ENCODE measurements at regions not wholly inside any gene's neighbourhood (a gene's known extent, or its start where the extent isn't known, plus 50 kb on each side); places are given as distances from the start of the nearest gene placed in this dataset.
A peak's percentile ranks its signal among the peaks of the same experiment; 100 is the strongest.

GRCh38 chr1:56442290-56442877, 137.0 kb downstream of the PLPP3 start:
- Mint-ChIP-seq H3K36me3 (no peaks in the 10 kb centered on the region), H3K4me1 (peaks cover 7% of the 10 kb centered on the region), H3K27me3 (no peaks in the 10 kb centered on the region), H3K4me3 (no peak overlapping the region), H3K9me3 (no peaks in the 10 kb centered on the region), H3K27ac (no peak overlapping the region)
- no peak for ATAC-seq

- peaks cover 11% of the 10 kb centered on the region for H3K4me1 Mint-ChIP-seq
- no peaks in the 10 kb centered on the region for H3K36me3 Mint-ChIP-seq
- ATAC-seq: no peak
- no peaks in the 10 kb centered on the region for H3K27me3 Mint-ChIP-seq
- no peak overlapping the region for H3K27ac Mint-ChIP-seq
- no peaks in the 10 kb centered on the region for H3K9me3 Mint-ChIP-seq
- H3K4me3 Mint-ChIP-seq: no peak overlapping the region
These were observed 137.8 kb downstream of the PLPP3 start for GRCh38 chr1:56441601-56442000.

- Mint-ChIP-seq H3K4me3 (no peak overlapping the region), H3K9me3 (no peaks in the 10 kb centered on the region), H3K27me3 (no peaks in the 10 kb centered on the region), H3K4me1 (peaks cover 25% of the 10 kb centered on the region), H3K27ac (no peak overlapping the region), H3K36me3 (no peaks in the 10 kb centered on the region)
- ATAC-seq: no peak
These were observed 139.6 kb downstream of the PLPP3 start for GRCh38 chr1:56439610-56440264.

- H3K27me3 Mint-ChIP-seq: no peaks in the 10 kb centered on the region
- no peaks in the 10 kb centered on the region for H3K9me3 Mint-ChIP-seq
- no peak overlapping the region for H3K27ac Mint-ChIP-seq
These were observed 140.3 kb downstream of the PLPP3 start for GRCh38 chr1:56438901-56439551.

GRCh38 chr1:56437959-56438358, 141.4 kb downstream of the PLPP3 start:
- H3K4me1 Mint-ChIP-seq: peaks cover 43% of the 10 kb centered on the region
- H3K27me3 Mint-ChIP-seq: no peaks in the 10 kb centered on the region
- H3K36me3 Mint-ChIP-seq: no peaks in the 10 kb centered on the region
- ATAC-seq: no peak
- H3K27ac Mint-ChIP-seq: no peak overlapping the region
- H3K9me3 Mint-ChIP-seq: peaks cover 4% of the 10 kb centered on the region
- H3K4me3 Mint-ChIP-seq: no peak overlapping the region

More at GRCh38 chr1:56438901-56439551, 140.3 kb downstream of the PLPP3 start:
- Mint-ChIP-seq H3K4me1 (peaks cover 32% of the 10 kb centered on the region), H3K36me3 (no peaks in the 10 kb centered on the region), H3K4me3 (no peak overlapping the region)
- no peak for ATAC-seq

- Mint-ChIP-seq H3K4me3 (no peak overlapping the region), H3K27me3 (no peaks in the 10 kb centered on the region), H3K4me1 (peaks cover 53% of the 10 kb centered on the region), H3K36me3 (no peaks in the 10 kb centered on the region), H3K27ac (no peak overlapping the region), H3K9me3 (peaks cover 4% of the 10 kb centered on the region)
- ATAC-seq: no peak
These were observed 142.4 kb downstream of the PLPP3 start for GRCh38 chr1:56436912-56437417.

- H3K27ac Mint-ChIP-seq: peak overlapping the region; percentile 41
- H3K9me3 Mint-ChIP-seq: peaks cover 4% of the 10 kb centered on the region
- no peaks in the 10 kb centered on the region for H3K36me3 Mint-ChIP-seq
- no peaks in the 10 kb centered on the region for H3K27me3 Mint-ChIP-seq
- no peak for ATAC-seq
- H3K4me1 Mint-ChIP-seq: peaks cover 59% of the 10 kb centered on the region
- H3K4me3 Mint-ChIP-seq: no peak overlapping the region
These were observed 143.1 kb downstream of the PLPP3 start for GRCh38 chr1:56436296-56436695.

GRCh38 chr1:56435434-56436262, 143.7 kb downstream of the PLPP3 start:
- peaks cover 4% of the 10 kb centered on the region for H3K9me3 Mint-ChIP-seq
- H3K27ac Mint-ChIP-seq: peak overlapping the region; percentile 41
- no peaks in the 10 kb centered on the region for H3K36me3 Mint-ChIP-seq
- H3K27me3 Mint-ChIP-seq: no peaks in the 10 kb centered on the region
- no peak for ATAC-seq
- H3K4me1 Mint-ChIP-seq: peaks cover 61% of the 10 kb centered on the region
- H3K4me3 Mint-ChIP-seq: no peak overlapping the region

GRCh38 chr1:56434740-56435139, 144.6 kb downstream of the PLPP3 start:
- ATAC-seq: peak; percentile 45
- H3K27ac Mint-ChIP-seq: peak overlapping the region; percentile 18
- H3K27me3 Mint-ChIP-seq: no peaks in the 10 kb centered on the region
- no peak overlapping the region for H3K4me3 Mint-ChIP-seq
- H3K4me1 Mint-ChIP-seq: peaks cover 57% of the 10 kb centered on the region
- H3K9me3 Mint-ChIP-seq: peaks cover 4% of the 10 kb centered on the region
- H3K36me3 Mint-ChIP-seq: no peaks in the 10 kb centered on the region

- no peak for ATAC-seq
- Mint-ChIP-seq H3K4me3 (no peak overlapping the region), H3K27ac (peak overlapping the region; percentile 18), H3K36me3 (no peaks in the 10 kb centered on the region), H3K27me3 (no peaks in the 10 kb centered on the region), H3K4me1 (peaks cover 55% of the 10 kb centered on the region), H3K9me3 (peaks cover 4% of the 10 kb centered on the region)
These were observed 145.3 kb downstream of the PLPP3 start for GRCh38 chr1:56434025-56434424.

GRCh38 chr1:56433056-56433577, 146.2 kb downstream of the PLPP3 start:
- peak; percentile 82 for ATAC-seq
- H3K27me3 Mint-ChIP-seq: no peaks in the 10 kb centered on the region
- no peak overlapping the region for H3K4me3 Mint-ChIP-seq
- H3K9me3 Mint-ChIP-seq: peaks cover 4% of the 10 kb centered on the region
- no peaks in the 10 kb centered on the region for H3K36me3 Mint-ChIP-seq
- peak overlapping the region; percentile 18 for H3K27ac Mint-ChIP-seq
- peaks cover 55% of the 10 kb centered on the region for H3K4me1 Mint-ChIP-seq

- Mint-ChIP-seq H3K4me1 (peaks cover 57% of the 10 kb centered on the region), H3K4me3 (no peak overlapping the region), H3K27me3 (no peaks in the 10 kb centered on the region), H3K36me3 (no peaks in the 10 kb centered on the region), H3K27ac (peak overlapping the region; percentile 18), H3K9me3 (peaks cover 4% of the 10 kb centered on the region)
- no peak for ATAC-seq
These were observed 147.0 kb downstream of the PLPP3 start for GRCh38 chr1:56432166-56432971.

- H3K36me3 Mint-ChIP-seq: no peaks in the 10 kb centered on the region
- H3K27me3 Mint-ChIP-seq: no peaks in the 10 kb centered on the region
- H3K4me3 Mint-ChIP-seq: no peak overlapping the region
- H3K27ac Mint-ChIP-seq: no peak overlapping the region
- ATAC-seq: no peak
- peaks cover 65% of the 10 kb centered on the region for H3K4me1 Mint-ChIP-seq
- H3K9me3 Mint-ChIP-seq: peaks cover 4% of the 10 kb centered on the region
These were observed 149.1 kb downstream of the PLPP3 start for GRCh38 chr1:56430141-56430839.

GRCh38 chr1:56429288-56429687, 150.1 kb downstream of the PLPP3 start:
- Mint-ChIP-seq H3K4me1 (peaks cover 65% of the 10 kb centered on the region), H3K9me3 (peaks cover 4% of the 10 kb centered on the region), H3K27ac (no peak overlapping the region), H3K36me3 (no peaks in the 10 kb centered on the region), H3K27me3 (no peaks in the 10 kb centered on the region), H3K4me3 (no peak overlapping the region)
- no peak for ATAC-seq
